Activated CD4-positive, alpha-beta T cell treated with anti-CD3 and anti-CD28 coated beads, Interleukin-2, amount 10 ng/mL, durations not matched to agents 7 days and 5 days (primary cell): ENCODE measurements at regions not wholly inside any gene's neighbourhood (a gene's known extent, or its start where the extent isn't known, plus 50 kb on each side); places are given as distances from the start of the nearest gene placed in this dataset.

Source experiments
- CTCF ChIA-PET: fragments of 350-600 bp; sonication (Branson Sonifier 250); formaldehyde crosslinking; loops from one replicate; lab custom pipeline; 2021; ENCODE audit warnings: antibody characterized with exemption; lab: Charles Lee
- POLR2A ChIA-PET: fragments of 350-600 bp; sonication (Branson Sonifier 250); formaldehyde crosslinking; loops from one replicate; lab custom pipeline; 2021; ENCODE audit warnings: antibody characterized with exemption; lab: Charles Lee
- DNase-seq: peaks from one replicate; pipeline ENCODE4 v3.0.0-alpha.2; 2020
- H3K27ac Mint-ChIP-seq: one replicate; pipeline ENCODE4 v1.8.0; 2021; ENCODE audit warnings: mild to moderate bottlenecking, moderate library complexity, mixed read lengths
- H3K27me3 Mint-ChIP-seq: one replicate; pipeline ENCODE4 v1.8.0; 2021; ENCODE audit warnings: mixed read lengths
- H3K36me3 Mint-ChIP-seq: one replicate; pipeline ENCODE4 v1.8.0; 2021; ENCODE audit warnings: low read depth, mixed read lengths
- H3K4me1 Mint-ChIP-seq: one replicate; pipeline ENCODE4 v1.8.0; 2021; ENCODE audit warnings: mixed read lengths
- H3K4me3 Mint-ChIP-seq: one replicate; pipeline ENCODE4 v1.8.0; 2021; ENCODE audit warnings: mild to moderate bottlenecking, moderate library complexity, mixed read lengths
- H3K9me3 Mint-ChIP-seq: one replicate; pipeline ENCODE4 v1.8.0; 2021; ENCODE audit warnings: mixed read lengths

DNA sequence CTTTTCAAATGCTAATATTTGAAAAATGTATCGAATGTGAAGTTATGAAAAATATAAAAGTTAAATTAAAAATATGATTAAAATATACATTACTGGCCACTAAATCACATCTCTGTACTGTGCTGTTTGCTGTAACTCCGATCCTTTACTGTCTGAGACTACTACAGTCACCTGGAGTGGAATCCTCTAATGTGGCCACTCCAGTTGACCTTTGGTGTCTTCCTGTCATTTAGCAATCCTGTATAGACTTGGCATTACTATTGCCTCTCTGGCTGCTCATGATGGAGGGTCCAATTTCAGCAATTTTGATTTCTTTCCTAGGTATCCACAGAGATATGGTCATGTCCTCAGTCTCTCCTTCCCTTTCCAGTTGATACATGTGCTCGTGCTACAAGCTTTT, 560.0 kb downstream of the CCDC85A start:
- POLR2A ChIA-PET, result no interaction called here
- H3K27ac Mint-ChIP-seq, result no peak overlapping the region
- H3K4me3 Mint-ChIP-seq, result no peak overlapping the region
- no peaks in the 10 kb centered on the region for H3K4me1 Mint-ChIP-seq
- no peak for DNase-seq
- H3K36me3 Mint-ChIP-seq, result no peaks in the 10 kb centered on the region
- H3K9me3 Mint-ChIP-seq, result no peaks in the 10 kb centered on the region
- CTCF ChIA-PET, result no interaction called here
- no peaks in the 10 kb centered on the region for H3K27me3 Mint-ChIP-seq

DNA sequence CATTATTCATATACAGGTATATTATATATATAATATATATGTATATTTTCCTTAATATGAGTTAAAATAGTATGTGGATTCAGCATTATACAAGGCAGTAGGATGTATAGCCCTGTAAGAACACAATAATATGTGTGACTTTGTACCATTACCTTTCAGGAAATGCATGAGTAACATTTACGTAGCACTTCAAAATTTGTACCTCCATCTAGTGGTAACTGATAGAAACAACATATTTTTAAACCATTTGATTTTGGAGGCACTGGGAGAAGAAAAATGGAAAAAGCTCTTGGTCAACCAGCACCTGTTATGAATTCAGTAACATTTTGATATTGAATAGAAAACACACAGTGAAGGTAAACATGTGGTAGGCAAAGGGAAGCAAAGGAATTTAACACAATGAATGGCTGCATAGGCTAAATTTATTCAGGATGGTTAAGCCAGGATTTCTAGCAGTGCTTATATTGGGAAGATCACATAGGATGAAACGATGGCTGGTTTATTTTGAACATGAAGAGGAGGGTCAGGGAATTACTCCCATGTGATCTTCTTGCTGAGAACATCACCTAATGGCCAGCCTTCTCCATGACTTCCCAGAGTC, 565.5 kb downstream of the CCDC85A start:
- H3K4me1 Mint-ChIP-seq, result no peaks in the 10 kb centered on the region
- H3K27me3 Mint-ChIP-seq, result no peaks in the 10 kb centered on the region
- H3K36me3 Mint-ChIP-seq, result no peaks in the 10 kb centered on the region
- ChIA-PET POLR2A (no interaction called here), CTCF (no interaction called here)
- DNase-seq, result no peak
- H3K9me3 Mint-ChIP-seq, result no peaks in the 10 kb centered on the region
- H3K4me3 Mint-ChIP-seq, result no peak overlapping the region
- no peak overlapping the region for H3K27ac Mint-ChIP-seq

DNA sequence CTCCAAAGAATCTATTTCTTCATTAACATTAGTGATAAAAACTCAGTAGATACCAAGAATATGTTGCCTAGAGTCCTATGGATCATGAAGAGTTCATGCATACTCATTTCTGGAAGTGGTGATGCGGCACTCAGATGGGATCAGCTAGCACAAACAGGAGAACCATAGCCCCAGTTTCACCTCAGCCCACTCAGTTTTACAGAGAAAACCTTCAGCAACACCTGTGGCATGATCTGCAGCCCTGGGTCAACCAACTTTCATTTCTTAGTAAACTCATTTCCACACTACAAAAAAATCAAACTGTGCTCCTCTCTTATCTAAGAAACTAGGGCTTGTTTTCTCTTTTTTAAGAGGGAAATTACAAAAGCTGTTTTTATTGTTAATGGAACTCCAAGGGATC, 569.4 kb downstream of the CCDC85A start:
- Mint-ChIP-seq H3K27ac (no peak overlapping the region), H3K27me3 (no peaks in the 10 kb centered on the region), H3K9me3 (peaks cover 2% of the 10 kb centered on the region), H3K36me3 (no peaks in the 10 kb centered on the region), H3K4me1 (no peaks in the 10 kb centered on the region), H3K4me3 (no peak overlapping the region)
- DNase-seq, result no peak
- POLR2A ChIA-PET, result no interaction called here
- CTCF ChIA-PET, result no interaction called here

DNA sequence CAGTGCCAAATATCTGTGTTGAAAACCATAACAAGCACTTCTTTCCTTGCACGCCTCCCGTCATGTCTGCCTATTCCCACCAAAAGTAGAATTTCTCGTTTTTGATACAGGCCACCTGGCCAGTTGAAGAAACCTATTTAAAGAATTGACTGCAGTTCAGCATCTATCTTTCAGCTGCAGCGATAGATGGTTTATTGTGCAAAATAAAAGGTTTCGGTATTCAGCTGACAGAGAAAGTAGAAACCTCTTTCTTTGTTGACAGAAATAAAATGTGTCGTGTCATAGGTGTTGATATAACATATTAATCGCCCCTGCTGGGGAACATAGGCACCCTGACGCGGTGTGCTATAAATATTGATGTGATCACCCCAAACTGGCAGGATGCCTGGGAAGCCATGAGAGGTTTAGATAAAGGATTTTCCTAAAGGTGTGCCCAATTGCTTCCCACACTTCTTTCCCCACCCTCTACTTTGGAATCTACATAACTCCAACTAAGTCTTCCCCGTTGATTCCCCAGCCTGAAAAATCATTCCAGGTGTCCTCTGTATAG, 570.4 kb downstream of the CCDC85A start:
- H3K27me3 Mint-ChIP-seq, result no peaks in the 10 kb centered on the region
- H3K9me3 Mint-ChIP-seq, result peaks cover 4% of the 10 kb centered on the region
- no peaks in the 10 kb centered on the region for H3K36me3 Mint-ChIP-seq
- DNase-seq, result no peak
- no peak overlapping the region for H3K27ac Mint-ChIP-seq
- H3K4me1 Mint-ChIP-seq, result no peaks in the 10 kb centered on the region
- POLR2A ChIA-PET, result no interaction called here
- no peak overlapping the region for H3K4me3 Mint-ChIP-seq
- CTCF ChIA-PET, result no interaction called here

DNA sequence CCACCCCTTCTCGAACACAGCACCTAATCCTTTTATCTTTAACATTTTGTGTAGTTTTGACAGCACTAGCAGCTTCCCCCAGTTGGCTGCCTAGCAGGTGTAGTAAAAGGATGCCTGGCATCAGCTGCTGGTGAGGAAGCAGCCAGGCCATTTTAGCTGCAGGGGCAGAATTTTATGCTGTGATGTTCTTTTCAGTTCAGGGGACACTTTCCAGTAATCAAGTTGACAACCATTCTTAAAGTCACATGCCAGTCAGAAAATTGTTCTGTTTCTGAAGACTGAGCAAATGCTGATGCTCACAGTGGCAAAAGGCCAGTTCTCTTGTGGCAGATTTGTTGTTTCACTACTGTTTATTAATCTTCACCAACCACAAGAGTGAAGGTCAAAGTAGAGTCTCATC, 570.8 kb downstream of the CCDC85A start:
- DNase-seq, result no peak
- Mint-ChIP-seq H3K4me3 (no peak overlapping the region), H3K9me3 (peaks cover 4% of the 10 kb centered on the region), H3K36me3 (no peaks in the 10 kb centered on the region), H3K4me1 (no peaks in the 10 kb centered on the region), H3K27me3 (no peaks in the 10 kb centered on the region), H3K27ac (no peak overlapping the region)
- ChIA-PET CTCF (no interaction called here), POLR2A (no interaction called here)

DNA sequence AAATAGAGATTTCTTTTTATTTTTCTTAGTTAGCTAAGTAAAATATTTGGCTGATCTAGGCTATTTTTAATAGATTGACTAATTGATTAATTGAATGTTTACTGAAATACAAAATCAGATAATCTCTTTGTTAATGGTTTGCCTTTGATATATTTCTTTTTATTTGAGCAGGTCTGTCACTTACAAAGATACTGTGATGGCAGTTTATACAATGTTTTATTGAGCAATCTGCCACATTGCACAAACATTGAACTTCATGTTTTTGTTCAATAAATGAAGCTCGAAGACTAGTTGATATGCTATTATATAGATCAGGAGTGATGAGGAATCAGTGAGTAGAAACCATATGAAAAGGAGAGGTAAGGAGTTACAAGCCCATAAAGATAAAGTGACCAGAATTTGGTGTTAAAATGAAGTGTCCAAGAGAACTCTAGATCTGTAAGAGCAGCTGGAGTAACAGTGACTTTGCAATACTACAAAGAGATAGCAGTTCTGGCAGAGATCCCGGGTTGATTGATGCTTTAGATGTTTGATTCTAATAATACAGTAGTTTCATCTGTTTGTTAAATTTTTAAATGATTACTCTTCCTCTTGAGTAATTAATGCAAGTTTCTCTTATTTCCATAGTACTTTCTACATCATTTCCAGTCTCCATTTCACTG, 574.2 kb downstream of the CCDC85A start:
- CTCF ChIA-PET, result no interaction called here
- POLR2A ChIA-PET, result no interaction called here
- H3K9me3 Mint-ChIP-seq, result peaks cover 7% of the 10 kb centered on the region
- H3K36me3 Mint-ChIP-seq, result no peaks in the 10 kb centered on the region
- no peaks in the 10 kb centered on the region for H3K4me1 Mint-ChIP-seq
- DNase-seq, result no peak
- no peak overlapping the region for H3K27ac Mint-ChIP-seq
- H3K27me3 Mint-ChIP-seq, result no peaks in the 10 kb centered on the region
- H3K4me3 Mint-ChIP-seq, result no peak overlapping the region

DNA sequence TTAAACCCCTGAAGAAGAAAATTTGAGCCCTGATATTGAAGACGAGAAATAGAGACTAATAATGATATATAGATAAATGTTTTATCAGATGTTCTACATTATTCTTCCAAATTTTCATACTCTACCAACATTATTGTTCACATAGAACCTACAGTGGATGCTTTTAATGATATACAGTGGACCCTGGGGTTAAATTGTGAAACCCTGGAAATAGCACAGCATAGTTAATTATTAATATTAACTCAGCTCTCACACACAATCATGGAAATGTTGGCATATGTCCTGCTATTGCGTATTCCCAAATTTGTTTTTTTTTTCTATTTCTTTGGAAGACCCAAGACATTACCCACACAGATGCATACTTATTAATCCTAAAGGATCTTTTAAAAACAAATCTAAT, 579.9 kb downstream of the CCDC85A start:
- Mint-ChIP-seq H3K27me3 (no peaks in the 10 kb centered on the region), H3K36me3 (no peaks in the 10 kb centered on the region), H3K4me3 (no peak overlapping the region), H3K9me3 (peaks cover 6% of the 10 kb centered on the region), H3K4me1 (no peaks in the 10 kb centered on the region), H3K27ac (no peak overlapping the region)
- CTCF ChIA-PET, result no interaction called here
- no peak for DNase-seq
- POLR2A ChIA-PET, result no interaction called here

DNA sequence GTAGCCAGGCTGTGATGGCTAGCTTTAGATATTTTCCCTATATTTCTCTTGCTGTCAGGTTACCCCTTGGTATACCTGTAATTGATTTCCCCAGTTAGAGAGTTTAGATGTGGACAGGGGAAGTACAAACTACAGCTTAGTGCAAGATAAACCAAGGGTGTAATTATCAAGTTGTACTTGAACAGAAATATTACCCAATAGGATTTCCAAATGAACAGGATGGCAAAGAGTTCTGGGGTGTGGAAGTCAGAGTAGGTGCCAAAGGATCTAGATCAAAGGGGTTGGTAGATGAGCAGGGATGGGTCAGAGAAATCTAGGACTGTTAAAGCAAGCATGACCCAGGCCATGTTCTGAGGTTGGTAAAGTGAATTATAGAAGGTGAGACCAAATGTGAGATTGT, 585.2 kb downstream of the CCDC85A start:
- no peaks in the 10 kb centered on the region for H3K27me3 Mint-ChIP-seq
- no peak overlapping the region for H3K27ac Mint-ChIP-seq
- H3K4me3 Mint-ChIP-seq, result no peak overlapping the region
- ChIA-PET CTCF (no interaction called here), POLR2A (no interaction called here)
- peaks cover 6% of the 10 kb centered on the region for H3K9me3 Mint-ChIP-seq
- no peak for DNase-seq
- H3K36me3 Mint-ChIP-seq, result no peaks in the 10 kb centered on the region
- H3K4me1 Mint-ChIP-seq, result no peaks in the 10 kb centered on the region

DNA sequence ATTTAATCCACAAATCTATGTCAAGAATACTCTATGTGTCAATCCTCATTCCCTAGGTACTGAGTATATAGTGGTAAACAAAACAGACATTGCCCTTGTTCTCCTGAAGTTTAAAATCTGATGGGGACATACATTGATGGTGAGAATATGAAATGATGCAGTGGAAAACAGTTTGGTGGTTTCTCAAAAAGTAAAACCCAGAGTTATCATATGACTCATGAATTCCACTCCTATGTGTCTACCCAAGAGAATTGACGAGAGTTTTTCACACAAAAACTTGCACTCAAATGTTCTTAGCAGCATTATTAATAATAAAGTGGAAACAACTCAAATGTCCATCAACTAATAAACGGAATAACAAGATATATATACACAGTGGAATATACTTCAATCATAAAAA, 586.7 kb downstream of the CCDC85A start:
- no peaks in the 10 kb centered on the region for H3K36me3 Mint-ChIP-seq
- no peak overlapping the region for H3K27ac Mint-ChIP-seq
- H3K9me3 Mint-ChIP-seq, result peaks cover 4% of the 10 kb centered on the region
- H3K27me3 Mint-ChIP-seq, result no peaks in the 10 kb centered on the region
- no peak overlapping the region for H3K4me3 Mint-ChIP-seq
- H3K4me1 Mint-ChIP-seq, result no peaks in the 10 kb centered on the region
- DNase-seq, result no peak
- ChIA-PET POLR2A (no interaction called here), CTCF (no interaction called here)

DNA sequence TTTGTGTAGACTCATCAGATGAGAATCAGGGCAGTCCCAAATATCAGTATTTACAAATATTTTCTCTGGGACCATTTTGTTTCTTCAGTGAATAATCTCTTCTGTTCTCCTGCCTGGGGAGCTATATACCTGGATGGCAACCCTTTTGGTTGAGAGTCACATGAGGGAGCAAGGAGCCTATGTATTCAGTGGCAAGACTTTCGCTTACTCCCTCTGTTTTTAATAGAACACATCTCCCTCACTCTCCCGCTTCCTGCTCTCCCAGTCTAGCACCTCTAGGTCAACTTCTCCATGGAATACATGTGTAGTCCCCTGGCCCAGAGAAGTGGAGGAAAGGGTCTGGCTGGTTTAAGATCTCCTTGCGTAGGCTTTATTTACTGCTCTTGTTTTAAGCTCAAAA, 600.3 kb downstream of the CCDC85A start:
- Mint-ChIP-seq H3K27me3 (no peaks in the 10 kb centered on the region), H3K4me3 (no peak overlapping the region), H3K27ac (no peak overlapping the region), H3K36me3 (no peaks in the 10 kb centered on the region), H3K9me3 (no peaks in the 10 kb centered on the region), H3K4me1 (no peaks in the 10 kb centered on the region)
- ChIA-PET CTCF (no interaction called here), POLR2A (no interaction called here)
- DNase-seq, result no peak

DNA sequence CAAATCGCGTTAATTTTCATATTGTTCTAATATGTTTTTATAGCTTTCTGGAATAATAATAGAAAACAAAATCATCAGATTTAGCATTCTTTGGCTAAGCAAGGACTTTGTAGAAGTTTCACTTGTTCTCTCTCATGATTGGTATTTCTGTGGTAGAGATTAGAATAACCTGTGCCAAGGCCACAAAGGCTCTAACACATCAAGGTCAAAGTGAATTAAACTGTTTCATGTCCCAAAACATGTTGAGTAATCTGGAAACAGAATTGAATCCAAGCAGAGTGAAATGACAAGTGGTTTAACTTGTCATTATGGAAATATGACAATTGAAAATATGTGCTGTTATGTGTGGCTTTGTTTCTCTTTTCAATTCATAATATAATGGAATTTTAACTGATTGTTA, 617.4 kb downstream of the CCDC85A start:
- H3K27me3 Mint-ChIP-seq, result no peaks in the 10 kb centered on the region
- no peak overlapping the region for H3K27ac Mint-ChIP-seq
- DNase-seq, result no peak
- peaks cover 7% of the 10 kb centered on the region for H3K9me3 Mint-ChIP-seq
- no peaks in the 10 kb centered on the region for H3K4me1 Mint-ChIP-seq
- ChIA-PET CTCF (no interaction called here), POLR2A (no interaction called here)
- H3K36me3 Mint-ChIP-seq, result no peaks in the 10 kb centered on the region
- no peak overlapping the region for H3K4me3 Mint-ChIP-seq

DNA sequence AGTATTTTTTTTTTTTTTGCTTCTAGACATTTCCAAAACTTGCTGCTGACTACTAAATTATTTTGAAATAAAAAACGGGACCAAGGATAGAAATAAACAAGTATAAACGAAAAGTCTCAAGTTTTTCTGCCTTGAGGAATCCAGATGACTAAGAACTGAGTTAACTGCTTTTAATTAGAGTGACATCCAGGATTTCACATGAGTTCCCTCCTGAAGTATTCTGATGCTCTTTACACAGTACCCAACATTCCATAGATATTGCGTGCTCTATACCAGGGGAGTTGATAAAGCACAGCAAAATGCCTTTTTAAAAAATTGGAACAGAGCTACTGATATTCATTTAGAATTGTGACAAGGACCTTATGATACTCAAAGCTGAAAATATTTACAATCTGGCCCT, 618.0 kb downstream of the CCDC85A start:
- Mint-ChIP-seq H3K4me3 (no peak overlapping the region), H3K27me3 (no peaks in the 10 kb centered on the region), H3K9me3 (peaks cover 7% of the 10 kb centered on the region), H3K4me1 (no peaks in the 10 kb centered on the region), H3K36me3 (no peaks in the 10 kb centered on the region), H3K27ac (no peak overlapping the region)
- ChIA-PET CTCF (no interaction called here), POLR2A (no interaction called here)
- no peak for DNase-seq

DNA sequence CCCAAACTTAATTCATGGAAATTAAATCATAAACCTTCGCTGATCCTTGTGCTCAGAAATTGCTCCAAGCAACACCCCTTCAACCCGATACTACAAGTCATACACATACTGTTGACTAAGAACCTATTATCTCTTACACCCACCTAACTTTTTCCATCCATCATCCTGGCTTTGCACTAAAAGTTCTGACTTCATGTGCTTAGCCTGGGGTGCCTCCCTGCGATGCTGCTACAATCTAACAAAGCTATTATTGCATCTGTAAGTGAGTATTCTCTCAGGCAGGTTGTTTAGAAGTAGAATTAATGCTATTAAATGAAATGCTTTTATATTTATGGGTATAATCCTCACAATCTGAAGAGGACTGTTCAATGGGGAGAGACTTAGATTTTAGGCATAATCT, 619.8 kb downstream of the CCDC85A start:
- ChIA-PET POLR2A (no interaction called here), CTCF (no interaction called here)
- Mint-ChIP-seq H3K9me3 (peaks cover 7% of the 10 kb centered on the region), H3K36me3 (no peaks in the 10 kb centered on the region), H3K27me3 (no peaks in the 10 kb centered on the region), H3K27ac (no peak overlapping the region), H3K4me3 (no peak overlapping the region), H3K4me1 (no peaks in the 10 kb centered on the region)
- no peak for DNase-seq

DNA sequence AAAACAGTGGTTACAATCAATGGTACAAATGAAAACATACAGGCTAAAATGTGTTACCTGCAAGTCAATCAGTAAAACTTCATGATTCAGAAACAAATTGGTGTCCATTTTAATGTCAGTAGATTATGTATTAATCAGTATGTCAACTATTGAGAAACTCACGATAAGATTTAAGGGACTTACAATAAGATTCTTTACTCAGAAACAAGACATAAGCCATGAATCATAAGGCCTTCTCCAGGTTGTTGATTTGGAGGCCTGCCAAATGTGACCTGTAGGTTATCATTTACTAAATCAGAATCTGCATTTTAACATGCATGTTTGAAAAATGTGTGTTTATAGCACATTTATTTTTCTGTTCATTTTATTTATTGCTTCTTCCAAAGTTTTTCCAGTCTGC, 623.1 kb downstream of the CCDC85A start:
- ChIA-PET CTCF (no interaction called here), POLR2A (no interaction called here)
- Mint-ChIP-seq H3K4me3 (no peak overlapping the region), H3K27me3 (no peaks in the 10 kb centered on the region), H3K9me3 (peaks cover 2% of the 10 kb centered on the region), H3K27ac (no peak overlapping the region), H3K36me3 (no peaks in the 10 kb centered on the region), H3K4me1 (no peaks in the 10 kb centered on the region)
- DNase-seq, result no peak
